ENCODE measurements at regions not wholly inside any gene's neighbourhood (a gene's known extent, or its start where the extent isn't known, plus 50 kb on each side); places are given as distances from the start of the nearest gene placed in this dataset.
"Not testable (repeated sequence)": the region's sequence is repeated elsewhere in the genome, so short reads cannot be mapped to it uniquely, and the experiment has no call there.

GRCh38 chr9:38326122-38326521 lies 66.4 kb upstream of the ALDH1B1 start:
- no peak for DNase-seq (ENCODE audit: low spot score)
- Mint-ChIP-seq H3K9me3 (ENCODE audit: unreplicated experiment) (no peaks in the 10 kb centered on the region), H3K27ac (ENCODE audit: unreplicated experiment) (no peak overlapping the region), H3K27me3 (ENCODE audit: unreplicated experiment) (peaks cover 1% of the 10 kb centered on the region), H3K4me1 (ENCODE audit: unreplicated experiment) (no peaks in the 10 kb centered on the region), H3K36me3 (ENCODE audit: low read depth, unreplicated experiment) (no peaks in the 10 kb centered on the region), H3K4me3 (ENCODE audit: unreplicated experiment) (no peak overlapping the region)
- no peak for TF ChIP-seq CTCF (IDR thresholded peaks at IDR 0.05; ENCODE audit: unreplicated experiment)

GRCh38 chr9:38324213-38324612 lies 68.3 kb upstream of the ALDH1B1 start:
- H3K36me3 Mint-ChIP-seq (ENCODE audit: low read depth, unreplicated experiment); H3K4me1 Mint-ChIP-seq (ENCODE audit: unreplicated experiment); H3K27ac Mint-ChIP-seq (ENCODE audit: unreplicated experiment); DNase-seq (ENCODE audit: low spot score); H3K9me3 Mint-ChIP-seq (ENCODE audit: unreplicated experiment); H3K4me3 Mint-ChIP-seq (ENCODE audit: unreplicated experiment); H3K27me3 Mint-ChIP-seq (ENCODE audit: unreplicated experiment): not testable (repeated sequence)

GRCh38 chr9:38322937-38323336 lies 69.6 kb upstream of the ALDH1B1 start:
- H3K4me1 Mint-ChIP-seq (ENCODE audit: unreplicated experiment): no peaks in the 10 kb centered on the region
- no peak overlapping the region for H3K4me3 Mint-ChIP-seq (ENCODE audit: unreplicated experiment)
- no peak overlapping the region for H3K27ac Mint-ChIP-seq (ENCODE audit: unreplicated experiment)
- no peaks in the 10 kb centered on the region for H3K9me3 Mint-ChIP-seq (ENCODE audit: unreplicated experiment)
- H3K36me3 Mint-ChIP-seq (ENCODE audit: low read depth, unreplicated experiment): no peaks in the 10 kb centered on the region
- TF ChIP-seq CTCF (IDR thresholded peaks at IDR 0.05; ENCODE audit: unreplicated experiment): no peak
- no peak for DNase-seq (ENCODE audit: low spot score)
- H3K27me3 Mint-ChIP-seq (ENCODE audit: unreplicated experiment): peaks cover 1% of the 10 kb centered on the region

- no peak for DNase-seq (ENCODE audit: low spot score)
- H3K4me3 Mint-ChIP-seq (ENCODE audit: unreplicated experiment): no peak overlapping the region
- H3K4me1 Mint-ChIP-seq (ENCODE audit: unreplicated experiment): no peaks in the 10 kb centered on the region
- H3K36me3 Mint-ChIP-seq (ENCODE audit: low read depth, unreplicated experiment): no peaks in the 10 kb centered on the region
- no peaks in the 10 kb centered on the region for H3K9me3 Mint-ChIP-seq (ENCODE audit: unreplicated experiment)
- no peak for TF ChIP-seq CTCF (IDR thresholded peaks at IDR 0.05; ENCODE audit: unreplicated experiment)
- H3K27ac Mint-ChIP-seq (ENCODE audit: unreplicated experiment): no peak overlapping the region
- H3K27me3 Mint-ChIP-seq (ENCODE audit: unreplicated experiment): peaks cover 2% of the 10 kb centered on the region
Observed at GRCh38 chr9:38319496-38320173, 72.9 kb upstream of the ALDH1B1 start.

- Mint-ChIP-seq H3K9me3 (ENCODE audit: unreplicated experiment) (no peaks in the 10 kb centered on the region), H3K27ac (ENCODE audit: unreplicated experiment) (no peak overlapping the region), H3K27me3 (ENCODE audit: unreplicated experiment) (peaks cover 2% of the 10 kb centered on the region), H3K36me3 (ENCODE audit: low read depth, unreplicated experiment) (no peaks in the 10 kb centered on the region), H3K4me1 (ENCODE audit: unreplicated experiment) (no peaks in the 10 kb centered on the region), H3K4me3 (ENCODE audit: unreplicated experiment) (no peak overlapping the region)
- TF ChIP-seq CTCF (IDR thresholded peaks at IDR 0.05; ENCODE audit: unreplicated experiment): no peak
- DNase-seq (ENCODE audit: low spot score): no peak
Observed at GRCh38 chr9:38318759-38319495, 73.6 kb upstream of the ALDH1B1 start.
